Raji (cell line): ENCODE measurements at regions not wholly inside any gene's neighbourhood (a gene's known extent, or its start where the extent isn't known, plus 50 kb on each side); places are given as distances from the start of the nearest gene placed in this dataset.

ENCODE experiments used
- POLR2A ChIP-seq: IDR thresholded peaks from 2 replicates; pipeline ENCODE4 v1.6.1; 2011; ENCODE audit warnings: low read depth, low read length, control low read depth; ENCODE audit not compliant: insufficient read depth

DNA sequence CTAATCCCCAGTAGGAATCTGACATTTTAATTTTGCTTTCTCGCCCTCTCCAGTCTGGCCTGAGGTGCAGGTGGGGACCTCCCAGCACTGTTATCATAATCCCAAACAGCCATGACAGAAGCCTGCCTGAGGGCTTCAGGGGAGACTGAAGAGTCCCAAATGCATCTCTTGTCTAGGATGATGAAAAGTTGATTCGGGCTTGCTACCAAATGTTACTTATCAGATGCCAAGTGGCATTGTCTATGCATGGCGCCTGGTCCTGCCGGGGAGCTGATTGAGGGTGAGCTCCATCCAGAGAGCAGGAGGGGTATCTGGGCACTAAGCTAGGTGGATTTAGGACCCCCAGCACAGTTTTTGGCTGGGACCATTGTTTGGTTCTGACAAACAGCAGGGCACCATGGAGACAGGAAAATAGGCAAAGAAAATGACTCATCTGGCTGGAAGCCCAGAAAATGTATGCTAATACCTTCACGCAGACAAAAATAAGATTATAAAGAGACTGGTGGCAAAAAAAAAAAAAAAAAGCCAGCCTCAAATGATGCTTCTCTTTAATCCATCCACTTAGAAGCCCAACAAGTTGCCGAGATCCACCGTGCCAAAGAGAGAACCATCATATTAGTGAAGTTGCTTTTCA lies 513.7 kb upstream of the SULF2 start:
- no peak for TF ChIP-seq POLR2A

DNA sequence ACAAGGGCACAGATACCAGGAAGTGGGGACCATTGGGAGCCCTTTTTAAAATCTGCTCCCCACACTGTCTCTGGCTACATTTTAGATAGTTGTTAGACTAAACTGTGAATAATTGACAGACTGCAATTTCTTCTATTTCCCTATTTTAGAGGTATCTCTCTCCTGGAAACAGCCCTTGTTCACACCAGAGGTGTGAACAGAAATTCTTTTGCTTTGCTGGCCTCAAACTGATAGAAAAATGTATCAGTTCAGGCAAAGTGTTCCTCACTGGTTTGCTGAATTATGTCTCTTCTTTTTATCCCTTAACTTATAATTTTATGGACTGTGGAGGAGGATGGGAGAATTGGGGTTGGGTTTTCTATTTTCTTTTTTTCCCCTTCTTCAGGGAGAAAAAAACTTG lies 513.2 kb upstream of the SULF2 start:
- no peak for TF ChIP-seq POLR2A

DNA sequence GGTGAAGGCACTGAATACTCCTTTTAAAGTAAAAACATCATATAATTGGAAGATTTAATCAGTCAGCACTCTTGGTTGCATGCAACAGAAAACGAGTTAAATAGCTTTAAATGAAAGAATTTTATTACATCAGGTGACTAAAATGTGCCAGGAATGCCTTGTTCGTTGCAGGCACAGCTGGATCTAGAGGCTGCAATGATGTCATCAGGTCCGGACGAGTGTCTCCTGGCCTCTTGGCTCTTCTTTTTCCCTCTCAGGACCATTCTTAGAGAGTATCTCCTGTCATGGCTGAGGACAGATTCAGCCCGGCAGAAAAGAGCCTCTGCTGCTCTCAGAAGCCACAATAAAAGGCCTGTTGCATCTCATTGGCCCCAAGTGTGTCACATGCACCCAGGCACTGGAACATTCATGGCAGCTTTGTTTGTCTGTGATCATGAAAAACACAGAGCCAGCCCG lies 510.7 kb upstream of the SULF2 start:
- TF ChIP-seq POLR2A = no peak

GRCh38 chr20:48295445-48295903 lies 510.2 kb upstream of the SULF2 start:
- no peak for TF ChIP-seq POLR2A

- no peak for TF ChIP-seq POLR2A
Measured at GRCh38 chr20:48294942-48295341, 509.7 kb upstream of the SULF2 start.

DNA sequence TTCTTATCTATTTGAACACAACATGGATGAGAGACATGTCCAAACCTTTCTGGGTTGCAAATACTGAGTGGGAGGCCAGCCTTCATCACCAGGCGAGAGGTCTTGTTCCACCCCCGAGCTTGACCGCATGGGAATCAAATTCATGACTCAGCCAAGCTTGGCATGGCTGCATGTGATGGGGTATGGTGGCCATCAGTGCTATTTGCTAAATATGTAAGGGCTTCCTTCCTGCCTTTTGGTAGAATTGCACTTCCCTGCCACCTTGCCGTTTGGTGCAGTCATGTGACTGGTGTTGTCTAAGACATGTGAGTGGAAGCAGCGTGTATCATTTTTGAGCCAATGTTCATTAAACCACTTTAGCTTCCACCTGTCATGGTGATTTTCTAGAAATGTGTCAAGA lies 508.9 kb upstream of the SULF2 start:
- TF ChIP-seq POLR2A = no peak

GRCh38 chr20:48293671-48294070 lies 508.4 kb upstream of the SULF2 start:
- TF ChIP-seq POLR2A = no peak

- no peak for TF ChIP-seq POLR2A
Measured at GRCh38 chr20:48292806-48293205, 507.5 kb upstream of the SULF2 start.

GRCh38 chr20:48291896-48292295 lies 506.6 kb upstream of the SULF2 start:
- TF ChIP-seq POLR2A = no peak

DNA sequence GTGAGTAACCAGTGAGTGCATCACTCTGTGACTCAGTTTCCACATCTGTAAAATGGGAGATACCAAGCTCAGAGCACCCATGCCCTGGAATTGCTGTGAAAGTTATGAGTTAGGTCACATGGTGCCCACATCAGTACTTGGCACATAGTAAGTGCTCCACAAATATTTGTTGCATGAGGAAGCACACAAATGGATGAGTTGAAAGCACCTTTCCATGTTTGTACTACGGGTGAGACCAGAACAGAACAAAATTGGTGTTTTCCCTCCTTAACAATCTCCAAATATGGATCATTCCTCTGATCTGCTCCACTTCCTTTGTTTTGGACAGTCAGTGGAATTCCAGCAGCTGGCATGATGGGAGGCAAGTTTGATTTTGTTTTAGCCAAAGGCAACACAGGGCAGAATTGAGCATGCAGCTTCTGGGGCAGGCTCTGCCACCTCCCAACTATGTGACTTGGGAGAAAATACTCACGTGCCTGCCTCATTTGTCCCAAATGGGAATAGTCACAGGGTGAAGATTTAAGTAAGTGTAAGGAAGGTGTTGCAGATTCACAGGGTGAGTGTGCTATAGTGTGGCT lies 503.7 kb upstream of the SULF2 start:
- no peak for TF ChIP-seq POLR2A

DNA sequence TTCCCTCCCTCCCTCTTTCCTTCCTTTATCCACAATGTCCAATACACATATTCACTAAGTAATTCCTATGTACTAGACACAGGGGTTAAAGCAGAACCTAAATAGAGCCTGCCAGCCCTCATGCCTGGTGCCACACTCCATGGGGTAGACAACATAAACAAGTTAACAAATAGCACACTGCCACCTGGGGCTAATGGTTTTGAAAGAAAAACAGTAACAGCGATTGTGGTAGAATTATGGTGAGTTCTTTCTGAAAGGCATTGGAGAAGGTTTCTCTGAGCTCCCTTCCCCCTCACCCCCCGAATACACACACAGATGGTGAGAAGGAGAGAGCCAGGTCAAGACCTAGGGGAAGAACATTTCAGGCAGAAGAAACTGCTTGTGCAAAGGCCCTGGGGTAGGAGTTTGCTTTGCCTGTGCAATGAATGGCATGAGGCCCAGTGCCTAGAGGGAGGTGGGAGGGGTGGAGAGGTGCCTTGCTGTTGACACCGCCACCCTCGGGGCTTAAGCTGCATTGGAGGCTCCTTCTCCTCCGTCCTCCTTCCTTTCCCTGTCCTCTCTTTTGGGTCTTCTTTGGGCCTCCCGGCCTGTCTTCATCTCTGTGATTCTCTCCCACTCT lies 502.4 kb upstream of the SULF2 start:
- TF ChIP-seq POLR2A = no peak

DNA sequence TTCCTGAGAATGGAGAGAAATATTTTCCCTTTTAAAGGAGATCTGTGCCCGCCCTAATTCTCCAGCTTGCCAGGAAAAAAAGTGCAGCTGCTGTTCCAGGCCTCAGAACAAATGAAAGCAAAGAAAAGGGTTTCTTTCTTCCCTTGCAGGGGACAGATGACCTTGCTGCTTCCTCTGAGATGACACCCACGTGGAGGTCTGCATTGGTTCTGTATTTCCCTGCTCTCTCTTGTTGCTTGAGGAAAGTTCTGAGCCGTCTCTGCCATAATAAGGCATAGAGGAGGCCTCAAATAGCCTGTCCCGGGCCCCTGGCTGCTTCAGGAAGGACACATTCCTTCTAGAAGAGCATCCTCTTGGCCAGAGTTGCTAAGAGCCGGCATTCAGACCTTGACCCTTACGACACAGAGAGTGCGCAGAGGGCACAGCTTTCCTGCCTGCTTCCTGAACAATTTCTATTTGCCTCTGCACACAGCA lies 501.8 kb upstream of the SULF2 start:
- no peak for TF ChIP-seq POLR2A

DNA sequence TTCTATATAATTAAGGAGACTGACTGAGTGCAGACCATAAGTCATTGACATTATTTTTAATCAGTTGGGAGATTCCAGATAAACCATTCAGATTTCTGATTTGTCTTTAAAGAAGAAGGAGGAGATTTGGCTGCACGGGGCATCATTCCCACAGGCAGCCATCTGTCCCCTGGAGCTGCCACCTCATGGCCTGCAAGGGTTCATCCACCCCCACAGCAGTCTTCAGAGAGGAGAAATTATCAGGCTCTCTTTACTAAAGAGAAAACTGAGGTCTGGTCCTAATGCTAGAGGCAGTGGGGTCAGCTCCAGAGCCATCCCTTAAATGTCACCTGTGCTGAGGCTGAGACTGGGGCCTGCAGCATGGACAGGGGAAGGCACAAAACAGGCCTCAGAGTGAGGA lies 501.3 kb upstream of the SULF2 start:
- TF ChIP-seq POLR2A = no peak

- TF ChIP-seq POLR2A = no peak
Measured at GRCh38 chr20:48285656-48286055, 500.4 kb upstream of the SULF2 start.

- no peak for TF ChIP-seq POLR2A
Measured at GRCh38 chr20:48284837-48285236, 499.6 kb upstream of the SULF2 start.

GRCh38 chr20:48284315-48284714 lies 499.0 kb upstream of the SULF2 start:
- no peak for TF ChIP-seq POLR2A
